ENCODE measurements at regions not wholly inside any gene's neighbourhood (a gene's known extent, or its start where the extent isn't known, plus 50 kb on each side); places are given as distances from the start of the nearest gene placed in this dataset.
A peak's percentile ranks its signal among the peaks of the same experiment; 100 is the strongest.
"Not testable (repeated sequence)": the region's sequence is repeated elsewhere in the genome, so short reads cannot be mapped to it uniquely, and the experiment has no call there.

GRCh38 chr9:74172874-74173273 lies 324.3 kb upstream of the RORB start:
- no peak overlapping the region for H3K4me3 ChIP-seq (ENCODE audit: low read length)
- H3K4me1 Mint-ChIP-seq: peaks cover 4 to 5% (median 5%) of the 10 kb centered on the region in 3 donors
- no peaks in the 10 kb centered on the region for H3K36me3 Mint-ChIP-seq
- H3K27me3 ChIP-seq (ENCODE audit: insufficient read depth, low read length, poor library complexity, severe bottlenecking): no peaks in the 10 kb centered on the region
- POLR2A ChIA-PET: no interaction called here
- H3K36me3 ChIP-seq (ENCODE audit: insufficient read depth, low read length): no peaks in the 10 kb centered on the region
- H3K27me3 Mint-ChIP-seq: no peaks in the 10 kb centered on the region
- CTCF ChIA-PET: no interaction called here
- H3K27ac Mint-ChIP-seq: no peak overlapping the region
- no peaks in the 10 kb centered on the region for H3K9me3 ChIP-seq (ENCODE audit: low read length)
- peaks cover 0 to 8% (median 2%) of the 10 kb centered on the region in 5 donors for H3K9me3 Mint-ChIP-seq
- no peak overlapping the region for H3K27ac ChIP-seq (ENCODE audit: low read depth, low read length)
- no peak for DNase-seq
- H3K4me3 Mint-ChIP-seq: peak overlapping the region in 1 of 7 donors; percentile 42
- H3K4me1 ChIP-seq (ENCODE audit: insufficient read depth, low read length): no peaks in the 10 kb centered on the region

GRCh38 chr9:74173284-74173683 lies 323.9 kb upstream of the RORB start:
- Mint-ChIP-seq H3K4me3 (peak overlapping the region in 1 of 7 donors; percentile 42), H3K27ac (no peak overlapping the region), H3K9me3 (peaks cover 0 to 8% (median 2%) of the 10 kb centered on the region in 5 donors), H3K4me1 (peaks cover 4 to 5% (median 5%) of the 10 kb centered on the region in 3 donors), H3K36me3 (no peaks in the 10 kb centered on the region), H3K27me3 (no peaks in the 10 kb centered on the region)
- H3K27ac ChIP-seq (ENCODE audit: low read depth, low read length): no peak overlapping the region
- H3K27me3 ChIP-seq (ENCODE audit: insufficient read depth, low read length, poor library complexity, severe bottlenecking): no peaks in the 10 kb centered on the region
- no peaks in the 10 kb centered on the region for H3K9me3 ChIP-seq (ENCODE audit: low read length)
- no peak overlapping the region for H3K4me3 ChIP-seq (ENCODE audit: low read length)
- no peak for DNase-seq
- no peaks in the 10 kb centered on the region for H3K4me1 ChIP-seq (ENCODE audit: insufficient read depth, low read length)
- POLR2A ChIA-PET: no interaction called here
- no peaks in the 10 kb centered on the region for H3K36me3 ChIP-seq (ENCODE audit: insufficient read depth, low read length)
- CTCF ChIA-PET: no interaction called here

GRCh38 chr9:74197771-74198170 lies 299.4 kb upstream of the RORB start:
- H3K27ac Mint-ChIP-seq; CTCF ChIA-PET; H3K9me3 Mint-ChIP-seq; POLR2A ChIA-PET; H3K27me3 Mint-ChIP-seq; H3K4me1 Mint-ChIP-seq; H3K27ac ChIP-seq (ENCODE audit: low read depth, low read length); H3K36me3 Mint-ChIP-seq; H3K4me3 ChIP-seq (ENCODE audit: low read length); H3K27me3 ChIP-seq (ENCODE audit: insufficient read depth, low read length, poor library complexity, severe bottlenecking); H3K36me3 ChIP-seq (ENCODE audit: insufficient read depth, low read length); H3K4me3 Mint-ChIP-seq; H3K4me1 ChIP-seq (ENCODE audit: insufficient read depth, low read length); DNase-seq; H3K9me3 ChIP-seq (ENCODE audit: low read length): not testable (repeated sequence)

- ChIA-PET CTCF (no interaction called here), POLR2A (no interaction called here)
- Mint-ChIP-seq H3K4me3 (no peak overlapping the region), H3K4me1 (no peaks in the 10 kb centered on the region), H3K9me3 (peaks cover 0 to 1% (median 0%) of the 10 kb centered on the region in 5 donors), H3K36me3 (no peaks in the 10 kb centered on the region), H3K27me3 (peaks cover 0 to 2% of the 10 kb centered on the region in 2 donors), H3K27ac (no peak overlapping the region)
- Histone ChIP-seq H3K9me3 (ENCODE audit: low read length) (no peaks in the 10 kb centered on the region), H3K36me3 (ENCODE audit: insufficient read depth, low read length) (no peaks in the 10 kb centered on the region), H3K27me3 (ENCODE audit: insufficient read depth, low read length, poor library complexity, severe bottlenecking) (no peaks in the 10 kb centered on the region), H3K27ac (ENCODE audit: low read depth, low read length) (no peak overlapping the region), H3K4me3 (ENCODE audit: low read length) (no peak overlapping the region), H3K4me1 (ENCODE audit: insufficient read depth, low read length) (no peaks in the 10 kb centered on the region)
- no peak for DNase-seq
Observed at GRCh38 chr9:74205056-74205455, 292.1 kb upstream of the RORB start.

- no peak overlapping the region for H3K27ac ChIP-seq (ENCODE audit: low read depth, low read length)
- ChIA-PET POLR2A (no interaction called here), CTCF (no interaction called here)
- no peaks in the 10 kb centered on the region for H3K36me3 ChIP-seq (ENCODE audit: insufficient read depth, low read length)
- Mint-ChIP-seq H3K27ac (no peak overlapping the region), H3K36me3 (peaks cover 0 to 3% (median 2%) of the 10 kb centered on the region in 3 donors), H3K4me3 (no peak overlapping the region), H3K9me3 (peaks cover 0 to 19% (median 3%) of the 10 kb centered on the region in 5 donors), H3K27me3 (peaks cover 0 to 3% of the 10 kb centered on the region in 2 donors), H3K4me1 (no peaks in the 10 kb centered on the region)
- DNase-seq: no peak
- H3K27me3 ChIP-seq (ENCODE audit: insufficient read depth, low read length, poor library complexity, severe bottlenecking): no peaks in the 10 kb centered on the region
- H3K4me3 ChIP-seq (ENCODE audit: low read length): no peak overlapping the region
- H3K9me3 ChIP-seq (ENCODE audit: low read length): no peaks in the 10 kb centered on the region
- H3K4me1 ChIP-seq (ENCODE audit: insufficient read depth, low read length): no peaks in the 10 kb centered on the region
Observed at GRCh38 chr9:74218385-74219063, 278.6 kb upstream of the RORB start.

- ChIA-PET POLR2A (no interaction called here), CTCF (no interaction called here)
- H3K27me3 Mint-ChIP-seq: peaks cover 0 to 3% of the 10 kb centered on the region in 2 donors
- DNase-seq: no peak
- no peaks in the 10 kb centered on the region for H3K4me1 Mint-ChIP-seq
- no peaks in the 10 kb centered on the region for H3K36me3 ChIP-seq (ENCODE audit: insufficient read depth, low read length)
- H3K27ac ChIP-seq (ENCODE audit: low read depth, low read length): no peak overlapping the region
- peak overlapping the region in 1 of 8 donors; percentile 6 for H3K27ac Mint-ChIP-seq
- no peak overlapping the region for H3K4me3 Mint-ChIP-seq
- H3K4me1 ChIP-seq (ENCODE audit: insufficient read depth, low read length): no peaks in the 10 kb centered on the region
- H3K36me3 Mint-ChIP-seq: peaks cover 0 to 11% (median 2%) of the 10 kb centered on the region in 3 donors
- no peaks in the 10 kb centered on the region for H3K27me3 ChIP-seq (ENCODE audit: insufficient read depth, low read length, poor library complexity, severe bottlenecking)
- peaks cover 2 to 14% (median 3%) of the 10 kb centered on the region in 5 donors for H3K9me3 Mint-ChIP-seq
- H3K9me3 ChIP-seq (ENCODE audit: low read length): no peaks in the 10 kb centered on the region
- H3K4me3 ChIP-seq (ENCODE audit: low read length): no peak overlapping the region
Observed at GRCh38 chr9:74220327-74220726, 276.8 kb upstream of the RORB start.

GRCh38 chr9:74236857-74237256 lies 260.3 kb upstream of the RORB start:
- POLR2A ChIA-PET: no interaction called here
- no peak overlapping the region for H3K4me3 ChIP-seq (ENCODE audit: low read length)
- H3K27me3 ChIP-seq (ENCODE audit: insufficient read depth, low read length, poor library complexity, severe bottlenecking): no peaks in the 10 kb centered on the region
- Mint-ChIP-seq H3K27ac (no peak overlapping the region), H3K36me3 (peaks cover 0 to 17% (median 0%) of the 10 kb centered on the region in 3 donors), H3K9me3 (peaks cover 5 to 22% (median 15%) of the 10 kb centered on the region in 5 donors), H3K4me1 (no peaks in the 10 kb centered on the region), H3K27me3 (peaks cover 0 to 1% of the 10 kb centered on the region in 2 donors), H3K4me3 (no peak overlapping the region)
- H3K4me1 ChIP-seq (ENCODE audit: insufficient read depth, low read length): no peaks in the 10 kb centered on the region
- DNase-seq: no peak
- H3K9me3 ChIP-seq (ENCODE audit: low read length): no peaks in the 10 kb centered on the region
- CTCF ChIA-PET: no interaction called here
- no peaks in the 10 kb centered on the region for H3K36me3 ChIP-seq (ENCODE audit: insufficient read depth, low read length)
- H3K27ac ChIP-seq (ENCODE audit: low read depth, low read length): no peak overlapping the region

GRCh38 chr9:74245866-74246497 lies 251.2 kb upstream of the RORB start:
- no peaks in the 10 kb centered on the region for H3K27me3 ChIP-seq (ENCODE audit: insufficient read depth, low read length, poor library complexity, severe bottlenecking)
- H3K27ac ChIP-seq (ENCODE audit: low read depth, low read length): no peak overlapping the region
- H3K4me1 ChIP-seq (ENCODE audit: insufficient read depth, low read length): peaks cover 6% of the 10 kb centered on the region
- no peaks in the 10 kb centered on the region for H3K9me3 ChIP-seq (ENCODE audit: low read length)
- no peaks in the 10 kb centered on the region for H3K36me3 ChIP-seq (ENCODE audit: insufficient read depth, low read length)
- ChIA-PET POLR2A (no interaction called here), CTCF (interaction anchor here (1.4 kb wide), 1 partner anchor 22 kb away, joined by 3 read pairs; no protein-coding TSS in a partner anchor)
- no peak overlapping the region for H3K4me3 ChIP-seq (ENCODE audit: low read length)
- Mint-ChIP-seq H3K36me3 (peaks cover 0 to 17% (median 1%) of the 10 kb centered on the region in 3 donors), H3K27ac (peak overlapping the region in 6 of 8 donors; percentile 19 to 77 (median 69)), H3K4me1 (peaks cover 12 to 23% (median 12%) of the 10 kb centered on the region in 3 donors), H3K27me3 (no peaks in the 10 kb centered on the region), H3K9me3 (peaks cover 2 to 23% (median 6%) of the 10 kb centered on the region in 5 donors), H3K4me3 (peak overlapping the region in 5 of 7 donors; percentile 17 to 39 (median 28))
- peak in 3 of 5 donors; percentile 1 to 38 (median 2) for DNase-seq
